GM23338 (cell line): ENCODE measurements at regions not wholly inside any gene's neighbourhood (a gene's known extent, or its start where the extent isn't known, plus 50 kb on each side); places are given as distances from the start of the nearest gene placed in this dataset.
"Not testable (repeated sequence)": the region's sequence is repeated elsewhere in the genome, so short reads cannot be mapped to it uniquely, and the experiment has no call there.

Experiments
- ATAC-seq: fragments of 200-7000 bp; cut with Tn5 transposase; 3 replicates; pipeline ENCODE4 v1.9.1; 2020
- DNase-seq: peaks from one replicate; pipeline ENCODE4 v3.0.0-alpha.2; 2015; ENCODE audit warnings: low spot score
- H2AFZ ChIP-seq: fragments of 200-600 bp; sonication (generic); 2 replicates; pipeline ENCODE4 v1.8.0; 2016; ENCODE audit warnings: antibody characterized with exemption, mild to moderate bottlenecking, moderate library complexity
- H3F3A ChIP-seq: fragments of 200-600 bp; sonication (generic); replicated peaks from 2 replicates; pipeline ENCODE4 v1.8.0; 2017; ENCODE audit warnings: antibody characterized with exemption, mixed run types, low read depth
- H3K27ac ChIP-seq: fragments of 200-600 bp; sonication (generic); 2 replicates; pipeline ENCODE4 v1.6.1; 2016; ENCODE audit warnings: low read depth
- H3K27me3 ChIP-seq: fragments of 200-600 bp; sonication (generic); 2 replicates; pipeline ENCODE4 v1.8.0; 2016; ENCODE audit warnings: mild to moderate bottlenecking, mixed run types, moderate library complexity; ENCODE audit not compliant: insufficient read depth
- H3K36me3 ChIP-seq: fragments of 200-600 bp; sonication (generic); 2 replicates; pipeline ENCODE4 v1.8.0; 2016; ENCODE audit warnings: mild to moderate bottlenecking; ENCODE audit not compliant: insufficient read depth
- H3K4me1 ChIP-seq: fragments of 200-600 bp; sonication (generic); 2 replicates; pipeline ENCODE4 v1.8.0; 2016; ENCODE audit warnings: mild to moderate bottlenecking, moderate library complexity; ENCODE audit not compliant: insufficient read depth
- H3K4me2 ChIP-seq: fragments of 200-600 bp; sonication (generic); 2 replicates; pipeline ENCODE4 v1.7.1; 2017; ENCODE audit warnings: mixed run types
- H3K4me3 ChIP-seq: fragments of 200-600 bp; sonication (generic); 2 replicates; pipeline ENCODE4 v1.6.1; 2016; ENCODE audit warnings: mixed run types
- H3K79me2 ChIP-seq: fragments of 200-600 bp; sonication (generic); replicated peaks from 2 replicates; pipeline ENCODE4 v1.8.0; 2017; ENCODE audit warnings: mild to moderate bottlenecking; ENCODE audit not compliant: insufficient read depth
- H3K9me2 ChIP-seq: fragments of 200-600 bp; sonication (generic); 2 replicates; pipeline ENCODE4 v1.8.0; 2017; ENCODE audit not compliant: insufficient read depth
- H4K20me1 ChIP-seq: fragments of 200-600 bp; sonication (generic); replicated peaks from 2 replicates; pipeline ENCODE4 v1.8.0; 2017; ENCODE audit warnings: mild to moderate bottlenecking; ENCODE audit not compliant: insufficient read depth
- H3K27ac Mint-ChIP-seq: 2 replicates; pipeline ENCODE4 v1.8.0; 2020; ENCODE audit warnings: inconsistent platforms, mild to moderate bottlenecking, moderate library complexity, mixed read lengths
- H3K27me3 Mint-ChIP-seq: 3 replicates; pipeline ENCODE4 v1.8.0; 2022; ENCODE audit warnings: low read depth, mild to moderate bottlenecking, moderate library complexity, mixed read lengths, inconsistent platforms; ENCODE audit not compliant: insufficient read depth, poor library complexity
- H3K36me3 Mint-ChIP-seq: 3 replicates; pipeline ENCODE4 v1.8.0; 2021; ENCODE audit warnings: low read depth, mild to moderate bottlenecking, inconsistent platforms, moderate library complexity, mixed read lengths
- H3K4me1 Mint-ChIP-seq: 3 replicates; pipeline ENCODE4 v1.8.0; 2020; ENCODE audit warnings: mild to moderate bottlenecking, inconsistent platforms, mixed read lengths
- H3K4me3 Mint-ChIP-seq: 3 replicates; pipeline ENCODE4 v1.8.0; 2021; ENCODE audit warnings: moderate library complexity, mild to moderate bottlenecking, inconsistent platforms, mixed read lengths
- H3K9me3 Mint-ChIP-seq: 3 replicates; pipeline ENCODE4 v1.8.0; 2020; ENCODE audit warnings: moderate library complexity, mild to moderate bottlenecking, inconsistent platforms, mixed read lengths
- EZH2 ChIP-seq: fragments of 200-600 bp; sonication (generic); IDR thresholded peaks from one replicate; pipeline ENCODE4 v1.8.0; 2017; ENCODE audit warnings: antibody characterized with exemption, mild to moderate bottlenecking, low read depth; ENCODE audit not compliant: unreplicated experiment
- EZH2phosphoT487 ChIP-seq: fragments of 200-600 bp; sonication (generic); IDR thresholded peaks from one replicate; pipeline ENCODE4 v1.8.1; 2018; ENCODE audit warnings: antibody characterized with exemption; ENCODE audit not compliant: unreplicated experiment
- NANOG ChIP-seq: IDR thresholded peaks from 2 replicates; pipeline ENCODE4 v1.6.1; 2016; ENCODE audit warnings: antibody characterized with exemption, borderline replicate concordance
- POLR2AphosphoS5 ChIP-seq: IDR thresholded peaks from 2 replicates; pipeline ENCODE4 v1.6.1; 2016; ENCODE audit warnings: antibody characterized with exemption, low read depth
- STAT1 ChIP-seq: IDR thresholded peaks from one replicate; pipeline ENCODE4 v1.6.1; 2016; ENCODE audit warnings: antibody characterized with exemption; ENCODE audit not compliant: unreplicated experiment
- ZNF114 ChIP-seq: fragments of 250-450 bp; sonication (Bioruptor Pico); IDR thresholded peaks from 2 replicates; pipeline ENCODE4 v1.5.0; 2020; ENCODE audit warnings: mild to moderate bottlenecking, moderate library complexity
- TF ChIP-seq, protein P1 (sequence below): fragments of 250-450 bp; sonication (Bioruptor Pico); IDR thresholded peaks from 2 replicates; pipeline ENCODE4 v1.5.0; 2020; ENCODE audit warnings: mild to moderate bottlenecking, moderate library complexity
- TF ChIP-seq, protein P2 (sequence below): IDR thresholded peaks from 2 replicates; pipeline ENCODE4 v1.6.1; 2016; ENCODE audit warnings: antibody characterized with exemption

DNA sequence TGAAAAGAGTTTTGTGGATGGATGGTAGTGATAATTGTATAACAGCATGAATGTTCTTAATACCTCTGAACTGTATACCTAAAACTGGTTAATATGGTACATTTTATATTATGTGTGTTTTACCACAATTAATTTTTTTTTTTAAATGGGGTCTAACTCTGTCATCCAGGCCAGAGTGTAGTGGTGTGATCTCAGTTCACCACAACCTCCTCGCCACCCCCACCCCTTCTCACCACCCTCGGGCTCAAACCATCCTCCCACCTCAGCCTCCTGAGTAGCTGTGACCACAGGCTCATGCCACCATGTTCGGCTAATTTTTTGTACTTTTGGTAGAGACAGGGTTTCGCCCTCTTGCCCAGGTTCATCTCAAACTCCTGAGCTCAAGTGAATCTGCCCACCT, 123.2 kb downstream of the CDRT15L2 start (continued):
- TF ChIP-seq, protein P1, sequence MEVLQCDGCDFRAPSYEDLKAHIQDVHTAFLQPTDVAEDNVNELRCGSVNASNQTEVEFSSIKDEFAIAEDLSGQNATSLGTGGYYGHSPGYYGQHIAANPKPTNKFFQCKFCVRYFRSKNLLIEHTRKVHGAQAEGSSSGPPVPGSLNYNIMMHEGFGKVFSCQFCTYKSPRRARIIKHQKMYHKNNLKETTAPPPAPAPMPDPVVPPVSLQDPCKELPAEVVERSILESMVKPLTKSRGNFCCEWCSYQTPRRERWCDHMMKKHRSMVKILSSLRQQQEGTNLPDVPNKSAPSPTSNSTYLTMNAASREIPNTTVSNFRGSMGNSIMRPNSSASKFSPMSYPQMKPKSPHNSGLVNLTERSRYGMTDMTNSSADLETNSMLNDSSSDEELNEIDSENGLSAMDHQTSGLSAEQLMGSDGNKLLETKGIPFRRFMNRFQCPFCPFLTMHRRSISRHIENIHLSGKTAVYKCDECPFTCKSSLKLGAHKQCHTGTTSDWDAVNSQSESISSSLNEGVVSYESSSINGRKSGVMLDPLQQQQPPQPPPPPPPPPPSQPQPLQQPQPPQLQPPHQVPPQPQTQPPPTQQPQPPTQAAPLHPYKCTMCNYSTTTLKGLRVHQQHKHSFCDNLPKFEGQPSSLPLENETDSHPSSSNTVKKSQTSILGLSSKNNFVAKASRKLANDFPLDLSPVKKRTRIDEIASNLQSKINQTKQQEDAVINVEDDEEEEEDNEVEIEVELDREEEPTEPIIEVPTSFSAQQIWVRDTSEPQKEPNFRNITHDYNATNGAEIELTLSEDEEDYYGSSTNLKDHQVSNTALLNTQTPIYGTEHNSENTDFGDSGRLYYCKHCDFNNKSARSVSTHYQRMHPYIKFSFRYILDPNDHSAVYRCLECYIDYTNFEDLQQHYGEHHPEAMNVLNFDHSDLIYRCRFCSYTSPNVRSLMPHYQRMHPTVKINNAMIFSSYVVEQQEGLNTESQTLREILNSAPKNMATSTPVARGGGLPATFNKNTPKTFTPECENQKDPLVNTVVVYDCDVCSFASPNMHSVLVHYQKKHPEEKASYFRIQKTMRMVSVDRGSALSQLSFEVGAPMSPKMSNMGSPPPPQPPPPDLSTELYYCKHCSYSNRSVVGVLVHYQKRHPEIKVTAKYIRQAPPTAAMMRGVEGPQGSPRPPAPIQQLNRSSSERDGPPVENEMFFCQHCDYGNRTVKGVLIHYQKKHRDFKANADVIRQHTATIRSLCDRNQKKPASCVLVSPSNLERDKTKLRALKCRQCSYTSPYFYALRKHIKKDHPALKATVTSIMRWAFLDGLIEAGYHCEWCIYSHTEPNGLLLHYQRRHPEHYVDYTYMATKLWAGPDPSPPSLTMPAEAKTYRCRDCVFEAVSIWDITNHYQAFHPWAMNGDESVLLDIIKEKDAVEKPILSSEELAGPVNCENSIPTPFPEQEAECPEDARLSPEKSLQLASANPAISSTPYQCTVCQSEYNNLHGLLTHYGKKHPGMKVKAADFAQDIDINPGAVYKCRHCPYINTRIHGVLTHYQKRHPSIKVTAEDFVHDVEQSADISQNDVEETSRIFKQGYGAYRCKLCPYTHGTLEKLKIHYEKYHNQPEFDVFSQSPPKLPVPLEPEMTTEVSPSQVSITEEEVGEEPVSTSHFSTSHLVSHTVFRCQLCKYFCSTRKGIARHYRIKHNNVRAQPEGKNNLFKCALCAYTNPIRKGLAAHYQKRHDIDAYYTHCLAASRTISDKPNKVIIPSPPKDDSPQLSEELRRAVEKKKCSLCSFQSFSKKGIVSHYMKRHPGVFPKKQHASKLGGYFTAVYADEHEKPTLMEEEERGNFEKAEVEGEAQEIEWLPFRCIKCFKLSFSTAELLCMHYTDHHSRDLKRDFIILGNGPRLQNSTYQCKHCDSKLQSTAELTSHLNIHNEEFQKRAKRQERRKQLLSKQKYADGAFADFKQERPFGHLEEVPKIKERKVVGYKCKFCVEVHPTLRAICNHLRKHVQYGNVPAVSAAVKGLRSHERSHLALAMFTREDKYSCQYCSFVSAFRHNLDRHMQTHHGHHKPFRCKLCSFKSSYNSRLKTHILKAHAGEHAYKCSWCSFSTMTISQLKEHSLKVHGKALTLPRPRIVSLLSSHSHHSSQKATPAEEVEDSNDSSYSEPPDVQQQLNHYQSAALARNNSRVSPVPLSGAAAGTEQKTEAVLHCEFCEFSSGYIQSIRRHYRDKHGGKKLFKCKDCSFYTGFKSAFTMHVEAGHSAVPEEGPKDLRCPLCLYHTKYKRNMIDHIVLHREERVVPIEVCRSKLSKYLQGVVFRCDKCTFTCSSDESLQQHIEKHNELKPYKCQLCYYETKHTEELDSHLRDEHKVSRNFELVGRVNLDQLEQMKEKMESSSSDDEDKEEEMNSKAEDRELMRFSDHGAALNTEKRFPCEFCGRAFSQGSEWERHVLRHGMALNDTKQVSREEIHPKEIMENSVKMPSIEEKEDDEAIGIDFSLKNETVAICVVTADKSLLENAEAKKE (CRISPR knock-in tag): no peak
- TF ChIP-seq, protein P2, sequence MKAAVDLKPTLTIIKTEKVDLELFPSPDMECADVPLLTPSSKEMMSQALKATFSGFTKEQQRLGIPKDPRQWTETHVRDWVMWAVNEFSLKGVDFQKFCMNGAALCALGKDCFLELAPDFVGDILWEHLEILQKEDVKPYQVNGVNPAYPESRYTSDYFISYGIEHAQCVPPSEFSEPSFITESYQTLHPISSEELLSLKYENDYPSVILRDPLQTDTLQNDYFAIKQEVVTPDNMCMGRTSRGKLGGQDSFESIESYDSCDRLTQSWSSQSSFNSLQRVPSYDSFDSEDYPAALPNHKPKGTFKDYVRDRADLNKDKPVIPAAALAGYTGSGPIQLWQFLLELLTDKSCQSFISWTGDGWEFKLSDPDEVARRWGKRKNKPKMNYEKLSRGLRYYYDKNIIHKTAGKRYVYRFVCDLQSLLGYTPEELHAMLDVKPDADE: no peak
- TF ChIP-seq POLR2AphosphoS5: no peak
- TF ChIP-seq NANOG: no peak
- TF ChIP-seq ZNF114 (CRISPR knock-in tag): no peak
- no peak for TF ChIP-seq EZH2
- TF ChIP-seq EZH2phosphoT487: no peak

DNA sequence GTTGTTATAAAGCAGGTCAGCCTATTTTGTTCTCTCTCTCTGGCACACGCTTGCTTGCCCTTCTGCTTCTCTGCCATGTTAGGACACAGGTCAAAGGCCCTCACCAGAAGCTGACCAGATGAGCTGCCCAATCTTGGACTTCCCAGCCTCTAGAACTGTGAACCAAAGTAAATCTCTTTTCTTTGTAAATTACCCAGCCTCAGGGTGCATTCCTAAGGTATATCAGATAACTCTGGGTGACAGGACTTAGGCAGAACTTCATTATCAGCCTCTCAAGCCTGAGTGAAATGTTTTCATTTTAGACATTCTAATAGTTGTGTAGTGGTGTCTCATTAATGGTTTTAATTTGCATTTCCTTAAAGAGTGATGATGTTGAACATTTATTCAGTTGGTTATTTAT, 124.3 kb downstream of the CDRT15L2 start:
- H3K9me2 ChIP-seq: no peaks in the 10 kb centered on the region
- H3K27ac ChIP-seq: no peak overlapping the region
- no peaks in the 10 kb centered on the region for H4K20me1 ChIP-seq
- no peak overlapping the region for H2AFZ ChIP-seq
- H3K36me3 ChIP-seq: no peaks in the 10 kb centered on the region
- H3K27me3 ChIP-seq: no peaks in the 10 kb centered on the region
- no peaks in the 10 kb centered on the region for H3K79me2 ChIP-seq
- Mint-ChIP-seq H3K27me3 (peaks cover 7% of the 10 kb centered on the region), H3K4me1 (peaks cover 2% of the 10 kb centered on the region; the same call in 1 of the 3 replicates), H3K36me3 (no peaks in the 10 kb centered on the region), H3K27ac (no peak overlapping the region), H3K4me3 (no peak overlapping the region), H3K9me3 (peaks cover 4% of the 10 kb centered on the region; the same call in 2 of the 3 replicates)
- no peaks in the 10 kb centered on the region for H3F3A ChIP-seq
- H3K4me2 ChIP-seq: no peak overlapping the region
- no peaks in the 10 kb centered on the region for H3K4me1 ChIP-seq
- no peak for DNase-seq
- TF ChIP-seq EZH2phosphoT487 (no peak), STAT1 (no peak), NANOG (no peak)
- no peak overlapping the region for H3K4me3 ChIP-seq
- no peak for ATAC-seq

GRCh38 chr17:20705186-20705585, 125.7 kb downstream of the CDRT15L2 start:
- H3K27ac ChIP-seq, H3K79me2 ChIP-seq, H2AFZ ChIP-seq, H3K9me3 Mint-ChIP-seq, H3K36me3 Mint-ChIP-seq, H3K27me3 Mint-ChIP-seq, H3K4me2 ChIP-seq, H3F3A ChIP-seq, DNase-seq, H3K9me2 ChIP-seq, H3K27me3 ChIP-seq, ATAC-seq, H4K20me1 ChIP-seq, H3K27ac Mint-ChIP-seq, H3K4me3 ChIP-seq, H3K4me1 Mint-ChIP-seq, H3K4me3 Mint-ChIP-seq, H3K36me3 ChIP-seq, H3K4me1 ChIP-seq: not testable (repeated sequence)
